GM19463 (cell line): ENCODE measurements at regions not wholly inside any gene's neighbourhood (a gene's known extent, or its start where the extent isn't known, plus 50 kb on each side); places are given as distances from the start of the nearest gene placed in this dataset.
"Not testable (repeated sequence)": the region's sequence is repeated elsewhere in the genome, so short reads cannot be mapped to it uniquely, and the experiment has no call there.

ENCODE experiments used
- ATAC-seq: cut with Tn5 transposase; IDR thresholded peaks from one replicate; pipeline ENCODE4 v1.9.1; 2021; ENCODE audit warnings: mild to moderate bottlenecking, moderate library complexity; ENCODE audit not compliant: unreplicated experiment

GRCh38 chr1:232579958-232580941, 49.7 kb downstream of the SIPA1L2 start:
- no peak for ATAC-seq

DNA sequence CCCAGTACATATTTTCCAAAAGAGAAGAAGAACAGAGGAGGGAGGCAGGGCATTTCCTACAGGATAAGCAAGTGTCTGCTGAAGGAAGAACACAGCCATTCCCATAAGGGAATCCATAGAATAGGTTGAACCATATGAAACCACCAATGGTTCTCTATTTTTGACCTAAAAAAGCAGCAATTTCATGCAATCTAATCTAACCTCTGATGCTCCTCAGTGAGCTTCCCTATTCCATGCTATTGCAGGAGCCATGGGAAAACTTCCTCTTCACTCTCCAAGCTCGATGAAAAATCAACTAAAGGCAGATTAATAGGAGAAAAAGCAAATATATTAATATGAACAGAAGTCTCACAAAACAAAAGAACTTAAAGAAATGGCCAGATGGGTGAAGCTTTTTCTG, 50.5 kb downstream of the SIPA1L2 start:
- ATAC-seq, result no peak

- ATAC-seq, result no peak
These were observed 51.2 kb downstream of the SIPA1L2 start for GRCh38 chr1:232578651-232579195.

DNA sequence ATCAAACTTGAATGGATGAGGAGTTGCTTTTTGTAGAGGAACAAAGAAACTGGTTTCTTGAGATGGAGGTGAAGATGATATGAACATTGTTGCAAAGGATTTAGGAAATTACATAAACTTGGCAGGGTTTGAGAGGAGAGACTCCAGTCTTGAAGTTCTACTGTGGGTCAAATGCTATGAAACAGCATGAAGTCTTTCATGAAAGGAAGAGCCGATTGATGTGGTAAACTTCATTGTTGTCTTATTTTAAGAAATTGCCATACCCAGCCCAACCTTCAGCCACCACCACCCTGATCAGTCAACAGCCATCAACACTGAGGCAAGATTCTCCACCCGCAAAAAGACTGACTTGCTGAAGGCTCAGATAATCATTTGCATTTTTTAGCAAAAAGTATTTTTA, 52.2 kb downstream of the SIPA1L2 start:
- ATAC-seq, result no peak

GRCh38 chr1:232576537-232576936, 53.4 kb downstream of the SIPA1L2 start:
- ATAC-seq, result no peak

- ATAC-seq, result no peak
These were observed 54.2 kb downstream of the SIPA1L2 start for GRCh38 chr1:232575763-232576040.

- ATAC-seq, result no peak
These were observed 54.8 kb downstream of the SIPA1L2 start for GRCh38 chr1:232574889-232575762.

GRCh38 chr1:232574077-232574476, 55.9 kb downstream of the SIPA1L2 start:
- no peak for ATAC-seq

DNA sequence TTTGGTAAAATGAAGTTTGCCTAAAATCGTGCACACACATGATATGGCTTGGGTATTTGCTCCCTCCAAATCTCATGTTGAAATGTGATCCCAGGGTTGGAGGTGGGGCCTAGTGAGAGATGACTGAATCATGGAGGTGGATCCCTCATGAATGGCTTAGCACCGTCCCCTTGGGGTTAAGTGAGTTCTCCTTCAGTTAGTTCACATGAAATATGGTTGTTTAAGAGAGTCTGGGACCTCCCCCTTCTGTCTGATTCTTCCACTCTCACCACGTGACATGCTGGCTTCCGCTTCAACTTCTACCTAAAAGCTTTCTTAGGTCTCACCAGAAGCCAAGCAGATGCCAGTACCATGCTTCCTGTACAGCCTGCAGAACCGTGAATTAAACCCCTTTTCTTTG, 58.4 kb downstream of the SIPA1L2 start:
- no peak for ATAC-seq

DNA sequence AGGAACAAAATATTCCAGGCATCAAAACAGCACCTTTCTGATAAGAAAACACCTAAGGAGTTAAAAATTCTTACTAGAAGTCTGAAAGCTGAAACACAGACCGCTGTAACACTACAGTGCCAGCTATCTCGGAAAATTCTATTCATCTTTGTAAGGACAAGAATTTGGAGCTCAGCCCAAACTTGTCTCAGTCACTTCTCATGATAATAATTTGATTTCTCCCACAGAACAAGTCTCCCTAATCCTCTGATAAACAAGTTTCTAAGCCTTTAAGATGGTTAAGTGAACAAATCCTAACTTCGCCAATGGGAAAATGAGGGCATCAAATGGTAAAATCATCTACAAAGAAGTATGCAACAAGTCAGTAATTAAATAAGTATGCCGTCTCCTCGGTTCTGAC, 59.9 kb downstream of the SIPA1L2 start:
- no peak for ATAC-seq

GRCh38 chr1:232569554-232569921, 60.4 kb downstream of the SIPA1L2 start:
- not testable (repeated sequence) for ATAC-seq

- no peak for ATAC-seq
These were observed 60.9 kb downstream of the SIPA1L2 start for GRCh38 chr1:232568906-232569553.

DNA sequence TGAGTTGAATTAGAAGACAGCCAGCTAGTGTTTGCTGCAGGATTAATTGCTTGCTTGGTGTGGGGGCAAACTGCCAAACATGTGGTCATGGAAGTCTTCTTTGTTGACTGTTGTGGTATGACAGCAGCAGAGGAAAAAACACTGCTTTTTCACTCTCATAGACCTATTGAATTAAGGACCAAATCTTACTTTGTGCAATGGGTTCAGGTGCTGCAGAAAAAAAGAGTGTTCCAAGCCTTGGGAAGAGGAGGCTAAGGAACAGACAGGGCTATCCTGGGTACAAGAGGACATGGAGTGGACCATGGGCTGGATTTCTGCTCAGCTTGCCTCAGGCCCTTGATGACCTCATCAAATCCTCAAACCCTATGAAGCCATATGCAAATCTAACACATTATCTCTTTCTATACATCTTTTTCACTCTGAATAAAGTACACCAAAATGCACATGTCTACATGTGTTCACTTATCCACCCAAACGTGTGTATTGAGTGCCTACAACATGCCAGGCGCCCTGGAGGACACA, 61.5 kb downstream of the SIPA1L2 start:
- no peak for ATAC-seq

- ATAC-seq, result no peak
These were observed 63.8 kb downstream of the SIPA1L2 start for GRCh38 chr1:232566093-232566492.

DNA sequence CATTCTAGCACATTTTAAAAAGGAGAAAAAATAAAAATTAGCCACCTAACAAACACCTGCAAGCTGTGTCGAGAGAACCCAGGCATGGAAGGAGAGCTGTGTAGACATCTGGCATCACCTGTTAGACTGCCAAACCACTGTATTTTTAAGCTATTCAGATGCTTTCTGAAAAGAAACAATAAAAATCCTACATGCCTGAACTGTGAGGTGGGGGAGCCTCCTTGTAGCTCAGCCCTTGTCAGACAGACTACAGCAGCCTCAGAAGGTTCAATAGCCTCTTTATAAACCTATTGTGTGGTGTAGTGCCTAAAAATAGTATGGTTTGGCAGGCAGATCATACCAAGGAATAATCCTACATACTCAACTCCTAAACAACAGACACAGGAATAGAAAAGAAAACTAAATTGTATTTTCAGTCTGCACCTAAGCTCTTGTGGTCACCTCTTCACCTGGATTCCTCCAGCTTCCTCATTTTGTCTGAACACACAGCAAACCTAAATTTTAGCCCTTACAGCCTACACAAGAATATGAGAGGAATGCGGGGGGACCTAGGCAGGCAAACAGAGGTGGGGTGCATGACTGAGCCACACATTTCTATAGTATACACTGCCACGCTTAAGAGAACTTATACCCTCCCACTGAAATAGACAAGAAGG, 67.0 kb downstream of the SIPA1L2 start:
- no peak for ATAC-seq

DNA sequence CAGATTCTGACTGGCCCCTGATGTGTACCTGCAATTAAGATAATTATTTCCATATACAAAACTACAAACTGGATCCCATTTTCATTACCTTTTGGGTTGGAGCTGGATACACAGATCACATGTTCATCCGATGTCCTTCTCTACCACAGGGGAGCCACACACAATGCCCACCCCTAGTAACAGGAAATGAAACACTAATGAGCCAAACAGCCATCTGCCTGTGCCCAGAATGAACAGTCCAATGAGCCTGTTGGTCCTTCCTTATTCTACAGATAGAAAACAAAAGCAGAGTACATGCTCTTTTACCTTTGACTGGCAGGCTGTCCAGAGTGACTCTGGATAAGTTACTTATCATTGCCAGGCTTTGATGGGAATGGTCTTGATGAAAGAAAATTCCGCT, 68.6 kb downstream of the SIPA1L2 start:
- no peak for ATAC-seq

- ATAC-seq, result no peak
These were observed 69.0 kb downstream of the SIPA1L2 start for GRCh38 chr1:232560940-232561339.

DNA sequence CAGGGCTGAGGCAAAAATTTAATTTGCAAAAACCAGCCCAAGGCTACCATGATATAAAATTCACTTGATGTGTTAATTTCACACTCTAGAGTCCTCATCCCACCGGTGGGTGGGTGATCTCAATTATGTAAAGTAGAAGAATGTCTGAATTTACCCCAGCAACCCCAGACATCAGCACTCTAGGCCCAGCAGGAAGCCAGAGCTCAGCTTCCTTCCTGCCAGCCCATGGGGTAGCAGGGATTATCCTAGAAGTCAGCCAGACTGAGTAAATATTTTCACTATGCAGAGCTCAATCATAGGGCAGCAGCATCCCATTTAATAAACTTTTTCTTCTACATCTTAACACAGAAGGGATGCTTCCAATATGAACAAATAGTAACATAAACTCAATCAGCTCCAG, 71.0 kb downstream of the SIPA1L2 start:
- no peak for ATAC-seq

DNA sequence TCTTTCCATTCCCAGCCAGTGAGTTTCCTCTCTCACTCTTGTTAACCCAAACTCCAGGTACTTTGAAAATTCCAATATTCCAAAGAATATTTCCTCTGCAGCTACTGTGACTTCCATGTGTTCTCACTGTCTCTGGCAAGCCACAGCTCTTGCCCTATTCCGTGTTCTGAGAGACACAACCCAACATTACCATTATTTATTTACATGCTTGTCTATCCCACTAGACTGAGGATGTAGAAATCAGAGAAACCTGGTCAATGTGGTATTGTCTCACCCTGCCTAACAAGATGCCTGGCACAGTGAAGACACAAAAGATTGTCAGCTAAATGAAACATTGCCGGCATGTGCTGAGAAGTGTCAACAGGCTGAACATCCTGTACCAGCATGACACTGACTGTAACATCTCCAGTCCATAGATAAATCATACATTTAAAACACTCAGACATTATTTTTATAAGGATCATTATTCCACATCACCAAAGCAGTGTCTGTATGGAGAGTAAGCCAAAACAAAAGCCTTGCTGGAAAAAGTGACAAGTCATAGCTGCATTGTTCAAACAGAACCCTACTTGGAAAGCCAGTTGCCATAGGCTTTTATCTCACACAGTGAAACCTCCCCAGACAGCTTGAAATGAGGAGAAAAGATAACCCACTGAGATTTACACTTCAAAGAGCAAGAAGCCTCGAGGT, 72.3 kb downstream of the SIPA1L2 start:
- ATAC-seq, result no peak

DNA sequence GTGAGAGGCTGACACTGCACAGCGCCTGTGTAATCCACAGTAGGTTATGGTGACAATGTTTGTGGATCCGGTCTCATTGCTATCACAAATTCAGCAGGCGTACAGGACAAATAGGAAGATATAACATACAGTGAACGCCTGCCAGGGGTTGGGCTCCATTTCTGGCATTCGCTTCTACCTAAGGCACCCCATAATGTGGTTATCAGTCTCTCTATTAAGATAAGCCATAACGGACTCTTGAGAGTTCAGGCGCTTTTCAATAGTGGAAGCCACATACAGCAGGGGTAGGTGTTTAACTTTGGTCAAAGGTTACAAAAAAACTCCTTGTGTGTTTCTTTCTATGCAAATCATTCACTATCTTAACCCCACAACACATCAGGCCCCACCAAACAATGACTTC, 72.8 kb downstream of the SIPA1L2 start:
- ATAC-seq, result no peak
